ENCODE measurements at regions not wholly inside any gene's neighbourhood (a gene's known extent, or its start where the extent isn't known, plus 50 kb on each side); places are given as distances from the start of the nearest gene placed in this dataset.

DNA sequence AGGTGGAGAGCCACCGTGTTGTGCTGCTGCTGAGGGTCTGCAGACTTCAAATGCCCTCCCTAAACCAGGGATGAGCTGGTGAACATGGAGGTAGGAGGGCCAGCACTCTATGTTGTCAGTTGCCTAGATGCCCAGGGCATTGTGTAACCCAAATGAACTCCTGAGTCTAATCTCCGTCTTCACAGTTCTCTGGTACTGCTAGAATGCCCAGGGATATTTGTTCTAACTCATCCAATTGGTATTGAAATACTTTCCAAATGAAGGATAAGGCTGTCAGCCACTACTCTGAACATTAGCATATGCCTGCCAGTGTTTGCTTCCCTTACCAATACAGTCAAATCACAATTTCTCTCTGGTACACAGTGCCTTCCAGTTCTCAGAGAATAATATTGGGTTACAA, 492.6 kb downstream of the SLC4A3 start:
- TF ChIP-seq, protein P1, sequence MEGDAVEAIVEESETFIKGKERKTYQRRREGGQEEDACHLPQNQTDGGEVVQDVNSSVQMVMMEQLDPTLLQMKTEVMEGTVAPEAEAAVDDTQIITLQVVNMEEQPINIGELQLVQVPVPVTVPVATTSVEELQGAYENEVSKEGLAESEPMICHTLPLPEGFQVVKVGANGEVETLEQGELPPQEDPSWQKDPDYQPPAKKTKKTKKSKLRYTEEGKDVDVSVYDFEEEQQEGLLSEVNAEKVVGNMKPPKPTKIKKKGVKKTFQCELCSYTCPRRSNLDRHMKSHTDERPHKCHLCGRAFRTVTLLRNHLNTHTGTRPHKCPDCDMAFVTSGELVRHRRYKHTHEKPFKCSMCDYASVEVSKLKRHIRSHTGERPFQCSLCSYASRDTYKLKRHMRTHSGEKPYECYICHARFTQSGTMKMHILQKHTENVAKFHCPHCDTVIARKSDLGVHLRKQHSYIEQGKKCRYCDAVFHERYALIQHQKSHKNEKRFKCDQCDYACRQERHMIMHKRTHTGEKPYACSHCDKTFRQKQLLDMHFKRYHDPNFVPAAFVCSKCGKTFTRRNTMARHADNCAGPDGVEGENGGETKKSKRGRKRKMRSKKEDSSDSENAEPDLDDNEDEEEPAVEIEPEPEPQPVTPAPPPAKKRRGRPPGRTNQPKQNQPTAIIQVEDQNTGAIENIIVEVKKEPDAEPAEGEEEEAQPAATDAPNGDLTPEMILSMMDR (IDR thresholded peaks at IDR 0.05; ENCODE audit: low read length): no peak
- TF ChIP-seq EZH2 (IDR thresholded peaks at IDR 0.05; ENCODE audit: borderline replicate concordance, low read length): no peak

Data from OCI-LY1 (cell line).